IMR-90 (cell line): ENCODE measurements at regions not wholly inside any gene's neighbourhood (a gene's known extent, or its start where the extent isn't known, plus 50 kb on each side); places are given as distances from the start of the nearest gene placed in this dataset.

Experiments
- ATAC-seq: fragments of 200-7000 bp; cut with Tn5 transposase; 2 replicates; pipeline ENCODE4 v1.9.1; 2020; ENCODE audit warnings: low read depth, mild to moderate bottlenecking, moderate library complexity
- BruUV-seq: library from RNA; stranded (reverse); fragments of 400-500 nt; replicated peaks from 2 replicates; lab custom pipeline; 2021; lab: Mats Ljungman, UMichigan
- CTCF ChIA-PET: fragments of 300-600 bp; formaldehyde crosslinking; extraction: SDS; loops from one replicate; lab custom pipeline; 2021; ENCODE audit warnings: antibody characterized with exemption; lab: Yijun Ruan, JAX
- POLR2A ChIA-PET: fragments of 300-600 bp; sonication (Branson Sonifier 250); formaldehyde crosslinking; loops from one replicate; lab custom pipeline; 2022; ENCODE audit warnings: antibody characterized with exemption; ENCODE audit not compliant: unreplicated experiment; lab: Charles Lee
- DNase-seq: peaks from one replicate; pipeline ENCODE4 v3.0.0; 2013
- H2AFZ ChIP-seq: replicated peaks from 2 replicates; pipeline ENCODE3; 2013; ENCODE audit warnings: low read length, mild to moderate bottlenecking; ENCODE audit not compliant: poor library complexity
- H2AK5ac ChIP-seq: 2 replicates; pipeline ENCODE4 v1.6.1; 2013; ENCODE audit warnings: low read depth, low read length, inconsistent platforms
- H2AK9ac ChIP-seq: replicated peaks from 2 replicates; pipeline ENCODE3; 2013; ENCODE audit warnings: mild to moderate bottlenecking, low read depth, low read length, moderate library complexity; ENCODE audit not compliant: poor library complexity
- H2BK120ac ChIP-seq: 2 replicates; pipeline ENCODE4 v1.6.1; 2013; ENCODE audit warnings: low read depth, low read length, inconsistent platforms
- H2BK15ac ChIP-seq: 3 replicates; pipeline ENCODE4 v1.6.1; 2013; ENCODE audit warnings: low read depth, low read length, inconsistent platforms
- H2BK20ac ChIP-seq: 2 replicates; pipeline ENCODE4 v1.6.1; 2013; ENCODE audit warnings: low read depth, mild to moderate bottlenecking, inconsistent platforms, low read length, moderate library complexity
- H2BK5ac ChIP-seq: 2 replicates; pipeline ENCODE4 v1.6.1; 2013; ENCODE audit warnings: mild to moderate bottlenecking, low read depth, low read length, inconsistent platforms; ENCODE audit not compliant: poor library complexity, severe bottlenecking
- H3K14ac ChIP-seq: replicated peaks from 2 replicates; pipeline ENCODE4 v1.6.1; 2013; ENCODE audit warnings: low read depth, low read length, inconsistent platforms
- H3K18ac ChIP-seq: 2 replicates; pipeline ENCODE4 v1.6.1; 2013; ENCODE audit warnings: low read depth, low read length, control low read depth
- H3K23ac ChIP-seq: 2 replicates; pipeline ENCODE4 v1.6.1; 2013; ENCODE audit warnings: low read depth, low read length, inconsistent platforms
- H3K27ac ChIP-seq: 2 replicates; pipeline ENCODE4 v1.5.1; 2013; ENCODE audit warnings: mild to moderate bottlenecking, control low read depth, low read length; ENCODE audit not compliant: insufficient read depth
- H3K27me3 ChIP-seq: 2 replicates; pipeline ENCODE4 v1.6.1; 2013; ENCODE audit warnings: low read length; ENCODE audit not compliant: control insufficient read depth, insufficient read depth
- H3K36me3 ChIP-seq: 2 replicates; pipeline ENCODE4 v1.6.1; 2013; ENCODE audit warnings: low read length, mixed read lengths; ENCODE audit not compliant: control insufficient read depth, insufficient read depth
- H3K4ac ChIP-seq: 2 replicates; pipeline ENCODE4 v1.6.1; 2013; ENCODE audit warnings: low read depth, low read length, inconsistent platforms
- H3K4me1 ChIP-seq: 2 replicates; pipeline ENCODE4 v1.6.1; 2013; ENCODE audit warnings: low read length, mixed read lengths; ENCODE audit not compliant: control insufficient read depth, insufficient read depth
- H3K4me2 ChIP-seq: 2 replicates; pipeline ENCODE4 v1.6.1; 2013; ENCODE audit warnings: low read depth, mild to moderate bottlenecking, control low read depth, low read length, moderate library complexity
- H3K4me3 ChIP-seq: 2 replicates; pipeline ENCODE4 v1.5.1; 2013; ENCODE audit warnings: low read depth, mild to moderate bottlenecking, control low read depth, low read length, moderate library complexity; ENCODE audit not compliant: insufficient read depth
- H3K56ac ChIP-seq: 2 replicates; pipeline ENCODE4 v1.6.1; 2013; ENCODE audit warnings: low read length, inconsistent platforms; ENCODE audit not compliant: insufficient read depth; ENCODE audit errors: extremely low read depth
- H3K79me1 ChIP-seq, 2 experiments: 2 replicates each; pipeline ENCODE4 v1.6.1; 2013; ENCODE audit warnings: low read length in 2 of 2, inconsistent platforms in 1 of 2, low read depth in 1 of 2
- H3K9ac ChIP-seq: 2 replicates; pipeline ENCODE4 v1.6.1; 2013; ENCODE audit warnings: low read depth, low read length, control low read depth
- H3K9me1 ChIP-seq: 2 replicates; pipeline ENCODE4 v1.6.1; 2013; ENCODE audit warnings: low read length, inconsistent platforms; ENCODE audit not compliant: insufficient read depth
- H3K9me3 ChIP-seq: 2 replicates; pipeline ENCODE4 v1.6.1; 2013; ENCODE audit warnings: low read length; ENCODE audit not compliant: control insufficient read depth, insufficient read depth
- H4K20me1 ChIP-seq: 2 replicates; pipeline ENCODE4 v1.6.1; 2013; ENCODE audit warnings: low read length, inconsistent platforms; ENCODE audit not compliant: insufficient read depth
- H4K5ac ChIP-seq: 2 replicates; pipeline ENCODE4 v1.6.1; 2013; ENCODE audit warnings: mild to moderate bottlenecking, low read depth, low read length, control low read depth
- H4K8ac ChIP-seq, 2 experiments: 2 replicates each; pipeline ENCODE4 v1.6.1; 2013; ENCODE audit warnings: low read depth in 2 of 2, low read length in 2 of 2, control low read depth in 1 of 2, inconsistent platforms in 1 of 2
- H4K91ac ChIP-seq: 2 replicates; pipeline ENCODE4 v1.6.1; 2013; ENCODE audit warnings: low read depth, low read length, inconsistent platforms; ENCODE audit not compliant: insufficient read depth
- SMC3 ChIP-seq: fragments of 150-350 bp; IDR thresholded peaks from 2 replicates; pipeline ENCODE4 v1.6.1; 2016; ENCODE audit warnings: low read depth, mild to moderate bottlenecking, antibody characterized with exemption, low read length, moderate library complexity
- WGBS, 2 experiments: methylation state at CpG; one replicate each; pipeline versions ENCODE4 v1.1.5 to v1.1.7; 2013; ENCODE audit warnings: missing lambda C conversion rate in 2 of 2; ENCODE audit not compliant: insufficient read length in 1 of 2; ENCODE audit errors: extremely low coverage in 2 of 2; 5-methylcytosine and 5-hydroxymethylcytosine counted together
- dilution Hi-C: fragments of 300-500 bp; cut with HindIII; formaldehyde crosslinking; loops from one replicate; pipeline ENCODE4 v1.14.3; 2018; ENCODE audit warnings: low sequenced_read_pairs; ENCODE audit not compliant: unreplicated experiment
- in situ Hi-C: fragments of 300-500 bp; cut with MboI; formaldehyde crosslinking; loops from 3 replicates; pipeline ENCODE4 v1.14.3; 2019; ENCODE audit warnings: low sequenced_read_pairs, inconsistent platforms, mixed read lengths
- intact Hi-C: fragments of 100-400 bp; cut with micrococcal nuclease; formaldehyde crosslinking; loops from 2 replicates; pipeline ENCODE4 v1.10.0; 2022

- BruUV-seq, result no TSS peak
- no peak overlapping the region for H3K18ac ChIP-seq
- no peak overlapping the region for H3K23ac ChIP-seq
- H3K27ac ChIP-seq, result no peak overlapping the region
- H3K36me3 ChIP-seq, result no peaks in the 10 kb centered on the region
- no peak overlapping the region for H2BK15ac ChIP-seq
- H2AK9ac ChIP-seq, result no peak overlapping the region
- no peak overlapping the region for H3K9ac ChIP-seq
- H3K27me3 ChIP-seq, result peaks cover 2% of the 10 kb centered on the region; the same call in 1 of the 2 replicates
- CTCF ChIA-PET, result no interaction called here
- no peak overlapping the region for H3K4ac ChIP-seq
- H2AFZ ChIP-seq, result no peak overlapping the region
- no peak for TF ChIP-seq SMC3
- no peaks in the 10 kb centered on the region for H3K9me1 ChIP-seq
- dilution Hi-C loops (no loop called here), intact Hi-C loops (no loop called here), in situ Hi-C loops (no loop called here)
- H3K79me1 ChIP-seq, result no peaks in the 10 kb centered on the region
- H4K8ac ChIP-seq, result no peak overlapping the region
- H3K9me3 ChIP-seq, result no peaks in the 10 kb centered on the region
- no peak overlapping the region for H2BK5ac ChIP-seq
- no peak overlapping the region for H2AK5ac ChIP-seq
- no peaks in the 10 kb centered on the region for H3K4me1 ChIP-seq
- H4K91ac ChIP-seq, result no peak overlapping the region
- no peak overlapping the region for H2BK120ac ChIP-seq
- H4K20me1 ChIP-seq, result no peaks in the 10 kb centered on the region
- WGBS, 2 experiments, result no CpG with 5 or more reads among the region's 1 CpG
- no peak for DNase-seq
- H4K5ac ChIP-seq, result no peak overlapping the region
- no peak overlapping the region for H3K4me2 ChIP-seq
- no peak for ATAC-seq
- no peak overlapping the region for H2BK20ac ChIP-seq
- no peak overlapping the region for H3K56ac ChIP-seq
- H3K14ac ChIP-seq, result no peak overlapping the region
- H3K4me3 ChIP-seq, result no peak overlapping the region
- POLR2A ChIA-PET, result no interaction called here
Observed at GRCh38 chr12:92338671-92339070, 193.0 kb upstream of the BTG1 start.
